ENCODE measurements at regions not wholly inside any gene's neighbourhood (a gene's known extent, or its start where the extent isn't known, plus 50 kb on each side); places are given as distances from the start of the nearest gene placed in this dataset.
"Not testable (repeated sequence)": the region's sequence is repeated elsewhere in the genome, so short reads cannot be mapped to it uniquely, and the experiment has no call there.

- TF ChIP-seq CTCF (conservative IDR thresholded peaks at IDR 0.05; ENCODE audit: low read depth, low read length), result no peak
- H3K4me3 ChIP-seq (ENCODE audit: low read length), result no peak overlapping the region
- DNase-seq (ENCODE audit: low read depth), result no peak
Measured at GRCh38 chr6:167751579-167752115, 75.1 kb upstream of the AFDN start.

GRCh38 chr6:167753281-167753680, 73.4 kb upstream of the AFDN start:
- DNase-seq (ENCODE audit: low read depth); H3K4me3 ChIP-seq (ENCODE audit: low read length): not testable (repeated sequence)

GRCh38 chr6:167754691-167755090, 72.0 kb upstream of the AFDN start:
- TF ChIP-seq CTCF (conservative IDR thresholded peaks at IDR 0.05; ENCODE audit: low read depth, low read length), result no peak
- H3K4me3 ChIP-seq (ENCODE audit: low read length), result no peak overlapping the region
- no peak for DNase-seq (ENCODE audit: low read depth)

GRCh38 chr6:167755461-167755860, 71.2 kb upstream of the AFDN start:
- TF ChIP-seq CTCF (conservative IDR thresholded peaks at IDR 0.05; ENCODE audit: low read depth, low read length), result no peak
- H3K4me3 ChIP-seq (ENCODE audit: low read length), result no peak overlapping the region
- DNase-seq (ENCODE audit: low read depth), result no peak

- DNase-seq (ENCODE audit: low read depth), result no peak
- TF ChIP-seq CTCF (conservative IDR thresholded peaks at IDR 0.05; ENCODE audit: low read depth, low read length), result no peak
- no peak overlapping the region for H3K4me3 ChIP-seq (ENCODE audit: low read length)
Measured at GRCh38 chr6:167756597-167756996, 70.1 kb upstream of the AFDN start.

GRCh38 chr6:167757249-167757648, 69.5 kb upstream of the AFDN start:
- DNase-seq (ENCODE audit: low read depth), result no peak
- H3K4me3 ChIP-seq (ENCODE audit: low read length), result no peak overlapping the region
- TF ChIP-seq CTCF (conservative IDR thresholded peaks at IDR 0.05; ENCODE audit: low read depth, low read length), result no peak

- no peak for TF ChIP-seq CTCF (conservative IDR thresholded peaks at IDR 0.05; ENCODE audit: low read depth, low read length)
- DNase-seq (ENCODE audit: low read depth), result no peak
- no peak overlapping the region for H3K4me3 ChIP-seq (ENCODE audit: low read length)
Measured at GRCh38 chr6:167757821-167758220, 68.9 kb upstream of the AFDN start.

Measured in retinal pigment epithelial cell (primary cell).